PC-3 (cell line): ENCODE measurements at regions not wholly inside any gene's neighbourhood (a gene's known extent, or its start where the extent isn't known, plus 50 kb on each side); places are given as distances from the start of the nearest gene placed in this dataset.

ENCODE experiments used
- CTCF ChIP-seq: fragments of 300-600 bp; sonication (generic); conservative IDR thresholded peaks from 2 replicates; pipeline ENCODE4 v1.5.1; 2017; ENCODE audit warnings: antibody characterized with exemption, low read depth, mild to moderate bottlenecking, low read length
- EZH2 ChIP-seq: fragments of 300-600 bp; sonication (generic); IDR thresholded peaks from one replicate; pipeline ENCODE4 v1.6.1; 2017; ENCODE audit warnings: antibody characterized with exemption, mild to moderate bottlenecking, low read length; ENCODE audit not compliant: unreplicated experiment
- EZH2phosphoT487 ChIP-seq: fragments of 300-600 bp; sonication (generic); IDR thresholded peaks from 2 replicates; pipeline ENCODE4 v1.6.1; 2018; ENCODE audit warnings: mild to moderate bottlenecking, antibody characterized with exemption, low read length, borderline replicate concordance

- TF ChIP-seq CTCF = no peak
- TF ChIP-seq EZH2 = no peak
- no peak for TF ChIP-seq EZH2phosphoT487
Measured at GRCh38 chr12:25384038-25384892, 133.5 kb upstream of the KRAS start.
